SK-N-SH (cell line): ENCODE measurements at regions not wholly inside any gene's neighbourhood (a gene's known extent, or its start where the extent isn't known, plus 50 kb on each side); places are given as distances from the start of the nearest gene placed in this dataset.

Source experiments
- CTCF ChIA-PET: fragments of 300-600, 350-600 bp; formaldehyde crosslinking; extraction: SDS; loops from one replicate; lab custom pipeline; 2021; lab: Yijun Ruan, JAX
- POLR2A ChIA-PET: fragments of 350-600 bp; sonication (Branson Sonifier 250); formaldehyde crosslinking; extraction: SDS; loops from one replicate; lab custom pipeline; 2020; ENCODE audit warnings: antibody characterized with exemption, inconsistent platforms; lab: Yijun Ruan, JAX
- DNase-seq: peaks from one replicate; pipeline ENCODE4 v3.0.0; 2012
- H2AFZ ChIP-seq: fragments of 200-600 bp; sonication (generic); 2 replicates; pipeline ENCODE4 v1.8.1; 2016; ENCODE audit warnings: antibody characterized with exemption, mild to moderate bottlenecking, low read depth
- H3F3A ChIP-seq: fragments of 200-600 bp; sonication (generic); replicated peaks from 2 replicates; pipeline ENCODE3; 2016; ENCODE audit warnings: antibody characterized with exemption, mild to moderate bottlenecking; ENCODE audit not compliant: insufficient read depth
- H3K27ac ChIP-seq, 2 experiments: fragments of 200-500 bp in 1 of 2; fragments of 200-600 bp in 1 of 2; sonication (Bioruptor generic) in 1 of 2; sonication (generic), shearing (Covaris generic) in 1 of 2; 2 replicates each; pipeline versions ENCODE4 v1.5.1 to v1.6.1; 2014 to 2016; ENCODE audit warnings: low read depth in 2 of 2, inconsistent platforms in 1 of 2, low read length in 1 of 2, mild to moderate bottlenecking in 1 of 2, mixed read lengths in 1 of 2
- H3K27me3 ChIP-seq: fragments of 200-600 bp; sonication (generic), shearing (Covaris generic); 2 replicates; pipeline ENCODE4 v1.6.1; 2016; ENCODE audit warnings: mixed run types; ENCODE audit not compliant: insufficient read depth
- H3K36me3 ChIP-seq, 2 experiments: fragments of 200-500 bp in 1 of 2; fragments of 200-600 bp in 1 of 2; sonication (Bioruptor generic) in 1 of 2; sonication (generic) in 1 of 2; replicated peaks in 1 of 2; 2 replicates each; pipeline versions ENCODE3 to v1.5.1; 2014 to 2016; ENCODE audit warnings: low read length in 1 of 2, mild to moderate bottlenecking in 1 of 2; ENCODE audit not compliant: insufficient read depth in 2 of 2, control insufficient read depth in 1 of 2
- H3K4me1 ChIP-seq, 2 experiments: fragments of 200-500 bp in 1 of 2; fragments of 200-600 bp in 1 of 2; sonication (Bioruptor generic) in 1 of 2; sonication (generic), shearing (Covaris generic) in 1 of 2; 2 replicates each; pipeline versions ENCODE4 v1.5.1 to v1.6.1; 2014 to 2016; ENCODE audit warnings: low read depth in 1 of 2, low read length in 1 of 2, mixed run types in 1 of 2; ENCODE audit not compliant: insufficient read depth in 2 of 2, control insufficient read depth in 1 of 2
- H3K4me2 ChIP-seq: fragments of 200-600 bp; sonication (generic), shearing (Covaris generic); 2 replicates; pipeline ENCODE4 v1.6.1; 2017; ENCODE audit warnings: mixed run types
- H3K4me3 ChIP-seq, 2 experiments: fragments of 200-500 bp in 1 of 2; fragments of 200-600 bp in 1 of 2; sonication (Bioruptor generic) in 1 of 2; sonication (generic), shearing (Covaris generic) in 1 of 2; 2 replicates each; pipeline versions ENCODE4 v1.5.1 to v1.8.1; 2014 to 2016; ENCODE audit warnings: low read depth in 2 of 2, inconsistent platforms in 1 of 2, low read length in 1 of 2, mild to moderate bottlenecking in 1 of 2, mixed read lengths in 1 of 2, moderate library complexity in 1 of 2
- H3K79me2 ChIP-seq: fragments of 200-600 bp; sonication (generic); 2 replicates; pipeline ENCODE4 v1.8.1; 2017; ENCODE audit warnings: mild to moderate bottlenecking; ENCODE audit not compliant: insufficient read depth
- H3K9ac ChIP-seq: fragments of 200-600 bp; sonication (generic); 2 replicates; pipeline ENCODE4 v1.6.1; 2017; ENCODE audit warnings: mixed run types
- H3K9me2 ChIP-seq: fragments of 200-600 bp; sonication (generic); 2 replicates; pipeline ENCODE4 v1.6.1; 2017; ENCODE audit warnings: mixed run types
- H3K9me3 ChIP-seq: fragments of 200-600 bp; sonication (generic); 2 replicates; pipeline ENCODE4 v1.6.1; 2017; ENCODE audit warnings: mixed run types, mild to moderate bottlenecking, moderate library complexity
- H4K20me1 ChIP-seq: fragments of 200-600 bp; sonication (generic); 2 replicates; pipeline ENCODE4 v1.6.1; 2017; ENCODE audit warnings: mild to moderate bottlenecking, mixed run types; ENCODE audit not compliant: insufficient read depth
- CTCF ChIP-seq: fragments of 200-600 bp; sonication (generic); IDR thresholded peaks from 2 replicates; pipeline ENCODE4 v1.6.1; 2017; ENCODE audit warnings: antibody characterized with exemption, mild to moderate bottlenecking, moderate library complexity
- ELF1 ChIP-seq: IDR thresholded peaks from 2 replicates; pipeline ENCODE4 v1.4.0; 2012
- EP300 ChIP-seq, 2 experiments: IDR thresholded peaks; 2 replicates each; pipeline versions ENCODE4 v1.4.0 to v1.6.1; 2012; ENCODE audit warnings: borderline replicate concordance in 1 of 2, low read depth in 1 of 2, low read length in 1 of 2
- FOSL2 ChIP-seq: IDR thresholded peaks from 2 replicates; pipeline ENCODE4 v1.4.0; 2012; ENCODE audit warnings: low read depth, mild to moderate bottlenecking, moderate library complexity, borderline replicate concordance
- FOXM1 ChIP-seq: IDR thresholded peaks from 2 replicates; pipeline ENCODE4 v1.4.0; 2012; ENCODE audit warnings: low read depth, mild to moderate bottlenecking
- GABPA ChIP-seq: IDR thresholded peaks from 2 replicates; pipeline ENCODE4 v1.4.0; 2012; ENCODE audit warnings: low read depth, mild to moderate bottlenecking
- IRF3 ChIP-seq: fragments of 150-350 bp; IDR thresholded peaks from 2 replicates; pipeline ENCODE4 v1.6.1; 2016; ENCODE audit warnings: mild to moderate bottlenecking, low read depth, low read length
- JUND ChIP-seq: IDR thresholded peaks from 2 replicates; pipeline ENCODE4 v1.4.0; 2012
- NRF1 ChIP-seq: IDR thresholded peaks from 2 replicates; pipeline ENCODE4 v1.6.1; 2012; ENCODE audit warnings: low read depth, mild to moderate bottlenecking, low read length
- POLR2AphosphoS5 ChIP-seq: IDR thresholded peaks from 2 replicates; pipeline ENCODE4 v1.6.1; 2012; ENCODE audit warnings: low read depth, low read length
- RCOR1 ChIP-seq: fragments of 150-350 bp; IDR thresholded peaks from 2 replicates; pipeline ENCODE4 v1.6.1; 2017; ENCODE audit warnings: antibody characterized with exemption, low read length
- REST ChIP-seq: IDR thresholded peaks from 2 replicates; pipeline ENCODE4 v1.6.1; 2012; ENCODE audit warnings: mild to moderate bottlenecking, low read depth, low read length, moderate library complexity
- RFX5 ChIP-seq: IDR thresholded peaks from 2 replicates; pipeline ENCODE4 v1.6.1; 2012; ENCODE audit warnings: mild to moderate bottlenecking, improper control_type of control experiment, low read length
- RXRA ChIP-seq: IDR thresholded peaks from 2 replicates; pipeline ENCODE4 v1.4.0; 2012; ENCODE audit warnings: low read depth, mild to moderate bottlenecking, borderline replicate concordance
- TAF1 ChIP-seq: IDR thresholded peaks from 2 replicates; pipeline ENCODE4 v1.6.1; 2012; ENCODE audit warnings: low read depth, mild to moderate bottlenecking, low read length, moderate library complexity, borderline replicate concordance
- TCF12 ChIP-seq: IDR thresholded peaks from 2 replicates; pipeline ENCODE4 v1.4.0; 2012
- TEAD4 ChIP-seq: IDR thresholded peaks from 2 replicates; pipeline ENCODE4 v1.4.0; 2012; ENCODE audit warnings: mild to moderate bottlenecking, borderline replicate concordance; ENCODE audit not compliant: insufficient read depth
- USF1 ChIP-seq: IDR thresholded peaks from 2 replicates; pipeline ENCODE4 v1.4.0; 2012; ENCODE audit warnings: low read depth, borderline replicate concordance
- USF2 ChIP-seq: fragments of 150-350 bp; IDR thresholded peaks from 2 replicates; pipeline ENCODE4 v1.6.1; 2017; ENCODE audit warnings: antibody characterized with exemption, low read length, low read depth, borderline replicate concordance
- ZBTB33 ChIP-seq: IDR thresholded peaks from 2 replicates; pipeline ENCODE4 v1.4.0; 2012; ENCODE audit warnings: low read depth, borderline replicate concordance
- WGBS: methylation state at CpG from one replicate; pipeline ENCODE4 v1.1.6; 2017; ENCODE audit warnings: low lambda C conversion rate; 5-methylcytosine and 5-hydroxymethylcytosine counted together

GRCh38 chrX:30979271-30979670, 90.2 kb upstream of the TAB3 start:
- 19% methylated on average over 1 of the region's 1 CpG for WGBS
- Histone ChIP-seq H3K36me3 (no peaks in the 10 kb centered on the region), H3K4me3 (no peak overlapping the region)
- TF ChIP-seq USF1, result no peak
- TF ChIP-seq NRF1, result no peak
- no peak for TF ChIP-seq GABPA
- no peak for TF ChIP-seq FOXM1
- TF ChIP-seq CTCF, result no peak
- no peak for TF ChIP-seq RCOR1
- no peak for TF ChIP-seq EP300 (IDR thresholded peaks at IDR 0.05; ENCODE audit: borderline replicate concordance in 1 of 2, low read depth in 1 of 2, low read length in 1 of 2)
- TF ChIP-seq RFX5, result no peak
- no peak for TF ChIP-seq ELF1
- no peak for TF ChIP-seq IRF3
- no peak for TF ChIP-seq TCF12
- no peak for TF ChIP-seq TAF1
- no peak for TF ChIP-seq TEAD4
- TF ChIP-seq ZBTB33, result no peak
- TF ChIP-seq USF2, result no peak
- no peak for TF ChIP-seq REST
- no peak for TF ChIP-seq FOSL2
- no peak for TF ChIP-seq POLR2AphosphoS5
- TF ChIP-seq RXRA, result no peak
- no peak for TF ChIP-seq JUND
- TF ChIP-seq, all 33 proteins: peak for 0
- ChIA-PET CTCF (interaction anchor here (0.6 kb wide), 1 partner anchor 110 kb away, joined by 3 read pairs; no protein-coding TSS in a partner anchor), POLR2A (no interaction called here)
- no peak for DNase-seq
- Histone ChIP-seq H3K9me2 (no peaks in the 10 kb centered on the region), H3K27ac (no peak overlapping the region), H4K20me1 (no peaks in the 10 kb centered on the region), H3K79me2 (no peaks in the 10 kb centered on the region), H3K4me2 (no peak overlapping the region), H3K9me3 (no peaks in the 10 kb centered on the region), H3K4me1 (no peaks in the 10 kb centered on the region), H3K9ac (no peak overlapping the region), H3K27me3 (no peaks in the 10 kb centered on the region; the same call in 1 of the 2 replicates), H3F3A (no peaks in the 10 kb centered on the region), H2AFZ (no peak overlapping the region)
